Lower lobe of right lung (tissue), 2 donors: ENCODE measurements at regions not wholly inside any gene's neighbourhood (a gene's known extent, or its start where the extent isn't known, plus 50 kb on each side); places are given as distances from the start of the nearest gene placed in this dataset.

Experiments
- ATAC-seq, 2 donors: fragments of 200-7000 bp; cut with Tn5 transposase; one replicate each; pipeline ENCODE4 v1.9.1; 2020 to 2022; ENCODE audit warnings: mild to moderate bottlenecking in 2 of 2, moderate library complexity in 2 of 2
- DNase-seq: peaks from one replicate; pipeline ENCODE4 v3.0.0-alpha.2; 2020
- H3K27ac ChIP-seq: fragments of 200-600 bp; one replicate; pipeline ENCODE4 v1.8.0; 2022
- H3K27me3 ChIP-seq: fragments of 200-600 bp; one replicate; pipeline ENCODE4 v1.8.0; 2022; ENCODE audit warnings: low read depth
- H3K36me3 ChIP-seq: fragments of 200-600 bp; one replicate; pipeline ENCODE4 v1.8.0; 2022; ENCODE audit warnings: mild to moderate bottlenecking
- H3K4me1 ChIP-seq: fragments of 200-600 bp; one replicate; pipeline ENCODE4 v1.8.0; 2022
- H3K4me3 ChIP-seq: fragments of 200-600 bp; one replicate; pipeline ENCODE4 v1.8.0; 2022; ENCODE audit warnings: mild to moderate bottlenecking
- H3K9me3 ChIP-seq: fragments of 200-600 bp; one replicate; pipeline ENCODE4 v1.8.0; 2022
- intact Hi-C: fragments of 100-400 bp; cut with DNase I; formaldehyde crosslinking; loops from one replicate; pipeline ENCODE4 v1.11.0; 2022
- TF ChIP-seq, protein P1 (sequence below): fragments of 200-600 bp; IDR thresholded peaks from one replicate; pipeline ENCODE4 v1.8.0; 2022; ENCODE audit warnings: antibody characterized with exemption, mild to moderate bottlenecking
- donor health status: DM: no; HTN: yes; CAD: no; lungs with severe emphysema.

DNA sequence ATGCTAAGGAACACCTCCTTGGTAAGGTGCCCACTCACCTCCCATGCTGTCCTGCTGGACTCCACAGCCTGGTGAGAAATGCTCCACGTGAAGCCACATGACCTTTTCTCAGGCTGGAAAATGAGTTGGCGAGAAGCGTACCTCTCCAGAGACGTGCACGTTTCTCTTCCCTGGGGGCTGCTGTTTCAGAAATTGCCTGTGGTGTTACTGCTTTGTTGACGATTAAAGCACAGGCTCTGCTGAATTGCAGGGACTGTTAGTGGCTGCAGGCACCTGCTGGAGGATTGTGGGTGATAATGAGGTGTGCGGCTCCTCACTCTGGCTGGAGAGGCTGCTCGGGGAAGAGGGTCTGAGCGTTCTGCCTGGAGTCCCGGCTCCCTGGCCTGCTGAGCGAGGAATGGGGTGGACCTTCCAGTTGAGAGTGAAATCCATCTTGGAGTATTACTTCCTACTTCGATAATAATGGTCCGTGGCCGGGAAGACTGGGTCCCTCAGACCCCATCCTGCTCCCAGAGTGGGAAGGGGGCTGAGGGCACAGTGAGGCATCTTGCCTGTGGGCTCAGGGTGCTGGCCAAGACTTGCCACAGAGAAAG, 199.3 kb upstream of the HDAC4 start:
- no peaks in the 10 kb centered on the region for H3K36me3 ChIP-seq
- no peaks in the 10 kb centered on the region for H3K27me3 ChIP-seq
- intact Hi-C loops, result no loop called here
- DNase-seq, result peak; percentile 20
- TF ChIP-seq, protein P1, sequence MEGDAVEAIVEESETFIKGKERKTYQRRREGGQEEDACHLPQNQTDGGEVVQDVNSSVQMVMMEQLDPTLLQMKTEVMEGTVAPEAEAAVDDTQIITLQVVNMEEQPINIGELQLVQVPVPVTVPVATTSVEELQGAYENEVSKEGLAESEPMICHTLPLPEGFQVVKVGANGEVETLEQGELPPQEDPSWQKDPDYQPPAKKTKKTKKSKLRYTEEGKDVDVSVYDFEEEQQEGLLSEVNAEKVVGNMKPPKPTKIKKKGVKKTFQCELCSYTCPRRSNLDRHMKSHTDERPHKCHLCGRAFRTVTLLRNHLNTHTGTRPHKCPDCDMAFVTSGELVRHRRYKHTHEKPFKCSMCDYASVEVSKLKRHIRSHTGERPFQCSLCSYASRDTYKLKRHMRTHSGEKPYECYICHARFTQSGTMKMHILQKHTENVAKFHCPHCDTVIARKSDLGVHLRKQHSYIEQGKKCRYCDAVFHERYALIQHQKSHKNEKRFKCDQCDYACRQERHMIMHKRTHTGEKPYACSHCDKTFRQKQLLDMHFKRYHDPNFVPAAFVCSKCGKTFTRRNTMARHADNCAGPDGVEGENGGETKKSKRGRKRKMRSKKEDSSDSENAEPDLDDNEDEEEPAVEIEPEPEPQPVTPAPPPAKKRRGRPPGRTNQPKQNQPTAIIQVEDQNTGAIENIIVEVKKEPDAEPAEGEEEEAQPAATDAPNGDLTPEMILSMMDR, result no peak
- no peaks in the 10 kb centered on the region for H3K9me3 ChIP-seq
- no peak for ATAC-seq
- no peak overlapping the region for H3K27ac ChIP-seq
- H3K4me1 ChIP-seq, result no peaks in the 10 kb centered on the region
- H3K4me3 ChIP-seq, result no peak overlapping the region

DNA sequence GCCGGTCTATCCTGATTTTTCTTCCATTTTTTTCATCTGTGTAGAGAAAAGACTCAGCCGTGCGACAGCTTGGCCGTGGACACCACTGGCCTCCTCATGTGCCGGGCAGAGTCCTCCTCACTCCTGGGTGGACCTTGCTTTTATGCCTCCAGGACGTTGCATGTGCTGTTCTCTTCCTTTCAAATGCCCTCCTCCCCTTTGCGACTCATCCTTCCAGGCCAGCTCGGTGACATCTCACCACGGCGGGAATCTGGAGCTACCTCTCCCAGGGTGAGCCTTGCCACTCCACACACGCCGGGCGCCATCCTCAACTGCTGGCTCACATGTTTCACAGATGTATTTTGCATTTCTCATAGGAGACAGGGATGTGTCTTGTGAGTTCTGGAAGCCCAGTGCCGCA, 198.5 kb upstream of the HDAC4 start:
- H3K27ac ChIP-seq, result no peak overlapping the region
- no peaks in the 10 kb centered on the region for H3K4me1 ChIP-seq
- DNase-seq (peak; percentile 41), ATAC-seq (no peak)
- TF ChIP-seq, protein P1, result no peak
- H3K27me3 ChIP-seq, result no peaks in the 10 kb centered on the region
- intact Hi-C loops, result no loop called here
- H3K36me3 ChIP-seq, result no peaks in the 10 kb centered on the region
- no peak overlapping the region for H3K4me3 ChIP-seq
- H3K9me3 ChIP-seq, result no peaks in the 10 kb centered on the region

DNA sequence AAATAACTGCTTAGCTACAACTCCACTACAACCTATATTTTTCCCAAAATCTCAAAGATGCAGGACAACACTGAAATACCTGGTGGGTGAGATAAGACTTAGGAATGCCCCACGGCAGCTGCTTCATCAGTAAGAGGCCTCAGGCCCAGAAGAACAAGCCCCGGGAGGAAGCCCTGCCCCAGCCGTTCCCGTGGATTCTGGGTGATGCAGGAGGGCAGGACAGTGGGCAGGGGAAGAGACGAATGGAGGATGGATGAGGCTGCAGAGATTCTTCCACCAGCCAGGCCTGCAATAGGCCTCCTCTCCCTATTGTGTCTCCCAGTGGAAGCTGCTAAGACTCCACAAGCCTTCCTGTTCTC, 197.9 kb upstream of the HDAC4 start:
- no peaks in the 10 kb centered on the region for H3K9me3 ChIP-seq
- H3K4me3 ChIP-seq, result no peak overlapping the region
- intact Hi-C loops, result no loop called here
- DNase-seq (no peak), ATAC-seq (no peak)
- H3K27ac ChIP-seq, result no peak overlapping the region
- no peaks in the 10 kb centered on the region for H3K27me3 ChIP-seq
- TF ChIP-seq, protein P1, result no peak
- no peaks in the 10 kb centered on the region for H3K4me1 ChIP-seq
- no peaks in the 10 kb centered on the region for H3K36me3 ChIP-seq

DNA sequence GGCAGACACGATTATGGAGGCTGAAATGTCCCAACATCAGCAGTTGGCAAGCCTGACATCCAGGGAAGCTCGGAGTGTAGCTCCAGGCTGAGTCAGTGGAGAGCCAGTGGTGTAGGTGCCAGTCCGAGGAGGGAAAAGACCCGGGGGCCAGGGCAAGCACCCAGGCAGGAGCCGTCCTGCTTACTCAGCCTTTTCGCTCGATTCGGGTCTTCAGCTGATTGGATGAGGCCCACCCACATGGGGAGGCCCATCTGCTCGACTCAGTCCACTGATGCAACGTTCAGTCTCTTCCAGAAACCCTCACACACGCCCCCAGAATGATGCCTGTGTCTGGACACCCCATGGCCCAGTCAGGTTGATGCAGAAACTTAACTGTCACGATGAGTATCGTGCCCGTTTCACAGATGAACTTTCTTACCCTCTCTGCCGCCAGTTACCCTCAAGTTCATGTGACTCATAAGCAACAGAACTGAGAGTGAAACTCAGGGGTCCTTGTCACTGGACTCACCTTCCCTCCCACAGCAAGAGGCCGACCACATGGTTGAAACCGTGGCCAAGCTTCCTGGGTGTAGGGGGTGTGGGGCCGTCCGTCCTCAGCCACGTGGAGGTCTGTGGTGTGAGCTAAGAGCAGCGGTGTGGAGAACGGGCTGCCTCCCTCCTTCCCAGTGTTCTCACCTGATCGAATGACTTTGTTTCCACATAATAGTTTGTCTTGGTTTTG, 197.4 kb upstream of the HDAC4 start:
- Histone ChIP-seq H3K27ac (no peak overlapping the region), H3K27me3 (no peaks in the 10 kb centered on the region), H3K36me3 (no peaks in the 10 kb centered on the region), H3K4me1 (no peaks in the 10 kb centered on the region), H3K9me3 (no peaks in the 10 kb centered on the region), H3K4me3 (no peak overlapping the region)
- ATAC-seq (no peak), DNase-seq (peak; percentile 34)
- intact Hi-C loops, result no loop called here
- TF ChIP-seq, protein P1, result no peak

GRCh38 chr2:239597216-239597615, 196.4 kb upstream of the HDAC4 start:
- Histone ChIP-seq H3K4me3 (no peak overlapping the region), H3K27ac (no peak overlapping the region), H3K9me3 (no peaks in the 10 kb centered on the region), H3K27me3 (no peaks in the 10 kb centered on the region), H3K36me3 (no peaks in the 10 kb centered on the region), H3K4me1 (no peaks in the 10 kb centered on the region)
- TF ChIP-seq, protein P1, result no peak
- ATAC-seq, result no peak
- intact Hi-C loops, result no loop called here
- peak; percentile 28 for DNase-seq
